GM12878 (cell line): ENCODE measurements at regions not wholly inside any gene's neighbourhood (a gene's known extent, or its start where the extent isn't known, plus 50 kb on each side); places are given as distances from the start of the nearest gene placed in this dataset.

ENCODE experiments used
- ATAC-seq: fragments of 200-7000 bp; cut with Tn5 transposase; 3 replicates; pipeline ENCODE4 v1.9.1; 2020; ENCODE audit warnings: mild to moderate bottlenecking, moderate library complexity
- BruUV-seq: library from RNA; stranded (reverse); fragments of 400-500 nt; replicated peaks from 2 replicates; lab custom pipeline; 2021; lab: Mats Ljungman, UMichigan
- CTCF ChIA-PET: fragments of 300-600 bp; sonication (Branson Sonifier 250); formaldehyde crosslinking; extraction: SDS; loops from one replicate; lab custom pipeline; 2021; ENCODE audit warnings: inconsistent platforms; lab: Yijun Ruan, JAX
- POLR2A ChIA-PET: fragments of 350-600 bp; formaldehyde crosslinking; extraction: SDS; loops from one replicate; lab custom pipeline; 2021; ENCODE audit warnings: inconsistent platforms; lab: Charles Lee
- RAD21 ChIA-PET: fragments of 300-600 bp; sonication (Branson Sonifier 250); formaldehyde crosslinking; loops from one replicate; lab custom pipeline; 2023; ENCODE audit warnings: antibody characterized with exemption; ENCODE audit not compliant: unreplicated experiment; lab: Charles Lee
- SMC1A ChIA-PET: fragments of 300-600 bp; sonication (Branson Sonifier 250); formaldehyde crosslinking; loops from one replicate; lab custom pipeline; 2023; ENCODE audit not compliant: unreplicated experiment, uncharacterized antibody; lab: Charles Lee
- DNase-seq: peaks from one replicate; pipeline ENCODE4 v3.0.0-alpha.2; 2011; ENCODE audit warnings: low read depth, low spot score
- FAIRE-seq: peaks from 3 replicates; lab custom pipeline; 2011; peaks lifted over from hg19 to GRCh38; lab: Jason Lieb, UNC
- H2AFZ ChIP-seq: 2 replicates; pipeline ENCODE4 v1.6.0; 2011; ENCODE audit warnings: low read depth, low read length, control low read depth; ENCODE audit not compliant: control insufficient read depth
- H3K27ac ChIP-seq: 2 replicates; pipeline ENCODE4 v1.5.1; 2011; ENCODE audit warnings: control low read depth; ENCODE audit not compliant: control insufficient read depth, insufficient read depth
- H3K27me3 ChIP-seq, 2 experiments: replicated peaks in 1 of 2; 2 replicates each; pipeline versions ENCODE4 v1.6.0 to v1.6.1; 2011; ENCODE audit warnings: low read length in 1 of 2; ENCODE audit not compliant: control insufficient read depth in 2 of 2, insufficient read depth in 2 of 2
- H3K36me3 ChIP-seq, 2 experiments: 2 replicates each; pipeline ENCODE4 v1.5.1; 2011; ENCODE audit warnings: low read length in 1 of 2; ENCODE audit not compliant: control insufficient read depth in 2 of 2, insufficient read depth in 2 of 2
- H3K4me1 ChIP-seq: 2 replicates; pipeline ENCODE4 v1.6.1; 2011; ENCODE audit warnings: mild to moderate bottlenecking, low read length, moderate library complexity, mixed read lengths; ENCODE audit not compliant: control insufficient read depth, insufficient read depth
- H3K4me2 ChIP-seq: 2 replicates; pipeline ENCODE4 v1.6.0; 2011; ENCODE audit warnings: control low read depth; ENCODE audit not compliant: control insufficient read depth, insufficient read depth
- H3K4me3 ChIP-seq: fragments of 200-600 bp; sonication (generic); 2 replicates; pipeline ENCODE4 v1.5.1; 2016
- H3K79me2 ChIP-seq: 2 replicates; pipeline ENCODE4 v1.6.0; 2011; ENCODE audit warnings: low read length; ENCODE audit not compliant: control insufficient read depth, insufficient read depth
- H3K9ac ChIP-seq: 2 replicates; pipeline ENCODE4 v1.8.0; 2011; ENCODE audit warnings: low read length, control low read depth, mixed read lengths; ENCODE audit not compliant: control insufficient read depth, insufficient read depth
- H3K9me3 ChIP-seq: replicated peaks from 3 replicates; pipeline ENCODE4 v1.5.1; 2011; ENCODE audit warnings: mild to moderate bottlenecking, low read length; ENCODE audit not compliant: control insufficient read depth, insufficient read depth
- H4K20me1 ChIP-seq: 2 replicates; pipeline ENCODE4 v1.6.0; 2011; ENCODE audit not compliant: control insufficient read depth, insufficient read depth
- E2F4 ChIP-seq: IDR thresholded peaks from 2 replicates; pipeline ENCODE4 v1.6.1; 2012; ENCODE audit warnings: low read depth, low read length, improper control_type of control experiment
- ESRRA ChIP-seq: IDR thresholded peaks from 2 replicates; pipeline ENCODE4 v1.6.1; 2012; ENCODE audit warnings: mild to moderate bottlenecking, low read length, improper control_type of control experiment
- FOS ChIP-seq: IDR thresholded peaks from 3 replicates; pipeline ENCODE4 v1.6.1; 2011; ENCODE audit warnings: borderline replicate concordance; ENCODE audit not compliant: insufficient read length; ENCODE audit errors: extremely low read depth
- HDGF ChIP-seq: fragments of 450-650 bp; IDR thresholded peaks from 2 replicates; pipeline ENCODE4 v1.6.1; 2016; ENCODE audit warnings: antibody characterized with exemption
- SIN3A ChIP-seq: IDR thresholded peaks from 2 replicates; pipeline ENCODE4 v1.6.1; 2012; ENCODE audit warnings: low read depth, low read length, improper control_type of control experiment
- SMAD1 ChIP-seq: fragments of 450-650 bp; IDR thresholded peaks from 2 replicates; pipeline ENCODE4 v1.6.1; 2018; ENCODE audit warnings: mild to moderate bottlenecking, low read depth; ENCODE audit not compliant: partially characterized antibody
- SMAD5 ChIP-seq: IDR thresholded peaks from 2 replicates; pipeline ENCODE4 v1.6.1; 2016; ENCODE audit warnings: antibody characterized with exemption, low read depth
- SUZ12 ChIP-seq: fragments of 200-600 bp; sonication (generic); IDR thresholded peaks from one replicate; pipeline ENCODE4 v1.6.1; 2018; ENCODE audit warnings: antibody characterized with exemption, mild to moderate bottlenecking; ENCODE audit not compliant: unreplicated experiment
- WGBS: methylation state at CpG from one replicate; pipeline ENCODE4 v1.1.6; 2016; ENCODE audit warnings: low lambda C conversion rate; ENCODE audit not compliant: insufficient replicate concordance, insufficient coverage; ENCODE audit errors: missing lambda C conversion rate; 5-methylcytosine and 5-hydroxymethylcytosine counted together
- in situ Hi-C: fragments of 300-500 bp; cut with MboI; formaldehyde crosslinking; loops from 9 replicates; pipeline ENCODE4 v1.14.3; 2018; ENCODE audit warnings: mixed read lengths
- intact Hi-C: fragments of 100-400 bp; cut with micrococcal nuclease; formaldehyde crosslinking; loops from one replicate; pipeline ENCODE4 v1.14.2; 2022; ENCODE audit not compliant: unreplicated experiment
- TF ChIP-seq, protein P1 (sequence below): fragments of 450-650 bp; IDR thresholded peaks from 2 replicates; pipeline ENCODE4 v1.6.1; 2017; ENCODE audit warnings: mild to moderate bottlenecking, moderate library complexity
- TF ChIP-seq, protein P2 (sequence below): fragments of 450-650 bp; conservative IDR thresholded peaks from 2 replicates; pipeline ENCODE4 v1.6.1; 2017; ENCODE audit warnings: mild to moderate bottlenecking, moderate library complexity

GRCh38 chr5:86881493-86882090 lies 263.9 kb downstream of the COX7C start:
- POLR2A ChIA-PET, result no interaction called here
- BruUV-seq, result no TSS peak
- CTCF ChIA-PET, result interaction anchor here (1.4 to 2.1 kb wide), 2 partner anchors 87 to 132 kb away, joined by 5 to 14 read pairs; no protein-coding TSS in a partner anchor
- Histone ChIP-seq H4K20me1 (no peaks in the 10 kb centered on the region), H3K4me1 (no peaks in the 10 kb centered on the region), H3K9me3 (no peaks in the 10 kb centered on the region), H2AFZ (no peak overlapping the region), H3K27ac (no peak overlapping the region), H3K79me2 (no peaks in the 10 kb centered on the region), H3K36me3 (no peaks in the 10 kb centered on the region), H3K4me2 (no peak overlapping the region), H3K4me3 (no peak overlapping the region), H3K9ac (no peak overlapping the region), H3K27me3 (no peaks in the 10 kb centered on the region)
- RAD21 ChIA-PET, result no interaction called here
- no peak for TF ChIP-seq HDGF
- TF ChIP-seq SIN3A, result no peak
- no peak for TF ChIP-seq SMAD5
- SMC1A ChIA-PET, result interaction anchor here (1.6 kb wide), 1 partner anchor 87 kb away, joined by 15 read pairs; no protein-coding TSS in a partner anchor
- no peak for ATAC-seq
- in situ Hi-C loops (no loop called here), intact Hi-C loops (loop anchor here (10.0 kb wide), 1 partner anchor 523 kb away; no protein-coding TSS in a partner anchor)
- DNase-seq, result no peak
- no peak for FAIRE-seq
- WGBS, result 80% methylated on average over 1 of the region's 1 CpG

DNA sequence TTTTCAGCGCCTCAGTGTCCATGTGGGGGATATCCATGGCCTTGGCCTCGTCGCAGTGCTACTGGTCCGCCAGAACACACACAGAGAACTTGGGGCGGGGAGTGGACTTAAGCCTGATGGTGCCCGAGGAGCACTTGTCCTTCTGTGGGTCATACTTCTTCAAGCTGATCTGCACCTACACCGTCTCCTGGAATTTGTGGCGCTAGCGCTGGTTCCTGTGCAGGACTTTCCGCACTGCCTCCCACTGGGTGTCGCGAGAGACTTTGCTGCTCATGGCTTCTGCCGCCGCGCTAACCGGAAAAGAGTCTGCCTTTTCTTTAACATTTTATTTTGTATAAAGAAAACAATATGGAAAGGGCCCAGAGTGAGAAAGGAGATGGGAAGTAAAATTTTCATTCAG lies 266.9 kb downstream of the COX7C start:
- TF ChIP-seq FOS (no peak), SUZ12 (no peak), E2F4 (no peak), ESRRA (no peak), SMAD1 (no peak)
- TF ChIP-seq, protein P1, sequence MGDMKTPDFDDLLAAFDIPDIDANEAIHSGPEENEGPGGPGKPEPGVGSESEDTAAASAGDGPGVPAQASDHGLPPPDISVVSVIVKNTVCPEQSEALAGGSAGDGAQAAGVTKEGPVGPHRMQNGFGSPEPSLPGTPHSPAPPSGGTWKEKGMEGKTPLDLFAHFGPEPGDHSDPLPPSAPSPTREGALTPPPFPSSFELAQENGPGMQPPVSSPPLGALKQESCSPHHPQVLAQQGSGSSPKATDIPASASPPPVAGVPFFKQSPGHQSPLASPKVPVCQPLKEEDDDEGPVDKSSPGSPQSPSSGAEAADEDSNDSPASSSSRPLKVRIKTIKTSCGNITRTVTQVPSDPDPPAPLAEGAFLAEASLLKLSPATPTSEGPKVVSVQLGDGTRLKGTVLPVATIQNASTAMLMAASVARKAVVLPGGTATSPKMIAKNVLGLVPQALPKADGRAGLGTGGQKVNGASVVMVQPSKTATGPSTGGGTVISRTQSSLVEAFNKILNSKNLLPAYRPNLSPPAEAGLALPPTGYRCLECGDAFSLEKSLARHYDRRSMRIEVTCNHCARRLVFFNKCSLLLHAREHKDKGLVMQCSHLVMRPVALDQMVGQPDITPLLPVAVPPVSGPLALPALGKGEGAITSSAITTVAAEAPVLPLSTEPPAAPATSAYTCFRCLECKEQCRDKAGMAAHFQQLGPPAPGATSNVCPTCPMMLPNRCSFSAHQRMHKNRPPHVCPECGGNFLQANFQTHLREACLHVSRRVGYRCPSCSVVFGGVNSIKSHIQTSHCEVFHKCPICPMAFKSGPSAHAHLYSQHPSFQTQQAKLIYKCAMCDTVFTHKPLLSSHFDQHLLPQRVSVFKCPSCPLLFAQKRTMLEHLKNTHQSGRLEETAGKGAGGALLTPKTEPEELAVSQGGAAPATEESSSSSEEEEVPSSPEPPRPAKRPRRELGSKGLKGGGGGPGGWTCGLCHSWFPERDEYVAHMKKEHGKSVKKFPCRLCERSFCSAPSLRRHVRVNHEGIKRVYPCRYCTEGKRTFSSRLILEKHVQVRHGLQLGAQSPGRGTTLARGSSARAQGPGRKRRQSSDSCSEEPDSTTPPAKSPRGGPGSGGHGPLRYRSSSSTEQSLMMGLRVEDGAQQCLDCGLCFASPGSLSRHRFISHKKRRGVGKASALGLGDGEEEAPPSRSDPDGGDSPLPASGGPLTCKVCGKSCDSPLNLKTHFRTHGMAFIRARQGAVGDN, result no peak
- TF ChIP-seq, protein P2, sequence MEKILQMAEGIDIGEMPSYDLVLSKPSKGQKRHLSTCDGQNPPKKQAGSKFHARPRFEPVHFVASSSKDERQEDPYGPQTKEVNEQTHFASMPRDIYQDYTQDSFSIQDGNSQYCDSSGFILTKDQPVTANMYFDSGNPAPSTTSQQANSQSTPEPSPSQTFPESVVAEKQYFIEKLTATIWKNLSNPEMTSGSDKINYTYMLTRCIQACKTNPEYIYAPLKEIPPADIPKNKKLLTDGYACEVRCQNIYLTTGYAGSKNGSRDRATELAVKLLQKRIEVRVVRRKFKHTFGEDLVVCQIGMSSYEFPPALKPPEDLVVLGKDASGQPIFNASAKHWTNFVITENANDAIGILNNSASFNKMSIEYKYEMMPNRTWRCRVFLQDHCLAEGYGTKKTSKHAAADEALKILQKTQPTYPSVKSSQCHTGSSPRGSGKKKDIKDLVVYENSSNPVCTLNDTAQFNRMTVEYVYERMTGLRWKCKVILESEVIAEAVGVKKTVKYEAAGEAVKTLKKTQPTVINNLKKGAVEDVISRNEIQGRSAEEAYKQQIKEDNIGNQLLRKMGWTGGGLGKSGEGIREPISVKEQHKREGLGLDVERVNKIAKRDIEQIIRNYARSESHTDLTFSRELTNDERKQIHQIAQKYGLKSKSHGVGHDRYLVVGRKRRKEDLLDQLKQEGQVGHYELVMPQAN, result no peak
- H3K4me2 ChIP-seq, result no peak overlapping the region
- in situ Hi-C loops, result no loop called here
- intact Hi-C loops, result loop anchor here (10.0 kb wide), 1 partner anchor 520 kb away; no protein-coding TSS in a partner anchor
- DNase-seq, result no peak
- SMC1A ChIA-PET, result no interaction called here
- FAIRE-seq, result no peak
- CTCF ChIA-PET, result no interaction called here
- H3K9ac ChIP-seq, result no peak overlapping the region
- 80% methylated on average over 16 of the region's 16 CpGs for WGBS
- no peak for ATAC-seq
- no TSS peak for BruUV-seq
- H4K20me1 ChIP-seq, result no peaks in the 10 kb centered on the region
- no peak overlapping the region for H2AFZ ChIP-seq
- no peak overlapping the region for H3K27ac ChIP-seq
- H3K27me3 ChIP-seq, result no peaks in the 10 kb centered on the region
- POLR2A ChIA-PET, result no interaction called here
- H3K4me3 ChIP-seq, result no peak overlapping the region
- H3K4me1 ChIP-seq, result no peaks in the 10 kb centered on the region
- H3K36me3 ChIP-seq, result no peaks in the 10 kb centered on the region
- no peaks in the 10 kb centered on the region for H3K9me3 ChIP-seq
- no peaks in the 10 kb centered on the region for H3K79me2 ChIP-seq
- RAD21 ChIA-PET, result no interaction called here
